Testis (tissue), 2 donors: ENCODE measurements at regions not wholly inside any gene's neighbourhood (a gene's known extent, or its start where the extent isn't known, plus 50 kb on each side); places are given as distances from the start of the nearest gene placed in this dataset.

Experiments
- CTCF ChIP-seq, 3 experiments: fragments of 450-650 bp in 2 of 3; fragments of 200-600 bp in 1 of 3; sonication (generic) in 1 of 3; IDR thresholded peaks; one replicate each; pipeline ENCODE4 v1.5.1; 2016 to 2019; ENCODE audit warnings: antibody characterized with exemption in 3 of 3, mild to moderate bottlenecking in 2 of 3, moderate library complexity in 1 of 3
- POLR2A ChIP-seq: fragments of 450-650 bp; IDR thresholded peaks from one replicate; pipeline ENCODE4 v1.6.1; 2017; ENCODE audit warnings: antibody characterized with exemption, mild to moderate bottlenecking, moderate library complexity

GRCh38 chr5:106262395-106262794 lies 1408.3 kb downstream of the EFNA5 start:
- TF ChIP-seq CTCF (IDR thresholded peaks at IDR 0.05) (no peak), POLR2A (no peak)
